HEK293T (cell line): ENCODE measurements at regions not wholly inside any gene's neighbourhood (a gene's known extent, or its start where the extent isn't known, plus 50 kb on each side); places are given as distances from the start of the nearest gene placed in this dataset.

Experiments
- CTCF ChIA-PET: fragments of 350-600 bp; formaldehyde crosslinking; extraction: SDS; loops from one replicate; lab custom pipeline; 2021; ENCODE audit warnings: antibody characterized with exemption, inconsistent platforms; lab: Yijun Ruan, JAX
- POLR2A ChIA-PET: fragments of 350-600 bp; formaldehyde crosslinking; extraction: SDS; loops from one replicate; lab custom pipeline; 2020; ENCODE audit warnings: antibody characterized with exemption, inconsistent platforms; lab: Yijun Ruan, JAX
- DNase-seq: peaks from one replicate; pipeline ENCODE4 v3.0.0; 2012; ENCODE audit warnings: mixed read lengths; ENCODE audit errors: extremely low spot score
- ARNT ChIP-seq: fragments of 450-650 bp; IDR thresholded peaks from 2 replicates; pipeline ENCODE4 v1.6.1; 2017; ENCODE audit warnings: mild to moderate bottlenecking
- BHLHE40 ChIP-seq: fragments of 450-650 bp; IDR thresholded peaks from 2 replicates; pipeline ENCODE4 v1.6.1; 2016; ENCODE audit warnings: mild to moderate bottlenecking, moderate library complexity, borderline replicate concordance
- CTBP1 ChIP-seq: fragments of 450-650 bp; IDR thresholded peaks from 2 replicates; pipeline ENCODE4 v1.6.1; 2016; ENCODE audit warnings: borderline replicate concordance
- ELF4 ChIP-seq: fragments of 450-650 bp; IDR thresholded peaks from 2 replicates; pipeline ENCODE4 v1.6.1; 2017; ENCODE audit warnings: antibody characterized with exemption
- FOXA1 ChIP-seq: fragments of 450-650 bp; IDR thresholded peaks from 2 replicates; pipeline ENCODE4 v1.6.1; 2016; ENCODE audit warnings: mild to moderate bottlenecking
- FOXK2 ChIP-seq: fragments of 450-650 bp; IDR thresholded peaks from 2 replicates; pipeline ENCODE4 v1.6.1; 2016; ENCODE audit warnings: mild to moderate bottlenecking
- FOXM1 ChIP-seq: fragments of 450-650 bp; IDR thresholded peaks from 2 replicates; pipeline ENCODE4 v1.6.1; 2017; ENCODE audit warnings: mild to moderate bottlenecking, borderline replicate concordance
- HDGF ChIP-seq: fragments of 450-650 bp; IDR thresholded peaks from 2 replicates; pipeline ENCODE4 v1.6.1; 2017; ENCODE audit warnings: antibody characterized with exemption, borderline replicate concordance
- L3MBTL2 ChIP-seq: fragments of 450-650 bp; conservative IDR thresholded peaks from 2 replicates; pipeline ENCODE4 v1.6.1; 2016; ENCODE audit warnings: mild to moderate bottlenecking
- LEF1 ChIP-seq: fragments of 450-650 bp; IDR thresholded peaks from 2 replicates; pipeline ENCODE4 v1.6.1; 2017; ENCODE audit warnings: mild to moderate bottlenecking, borderline replicate concordance
- NFRKB ChIP-seq: fragments of 450-650 bp; IDR thresholded peaks from 2 replicates; pipeline ENCODE4 v1.6.1; 2016; ENCODE audit warnings: mild to moderate bottlenecking, moderate library complexity
- PKNOX1 ChIP-seq: fragments of 450-650 bp; IDR thresholded peaks from 2 replicates; pipeline ENCODE4 v1.6.1; 2016
- SP1 ChIP-seq: fragments of 450-650 bp; IDR thresholded peaks from 2 replicates; pipeline ENCODE4 v1.6.1; 2017
- SUZ12 ChIP-seq: fragments of 450-650 bp; IDR thresholded peaks from 2 replicates; pipeline ENCODE4 v1.6.1; 2016; ENCODE audit warnings: mild to moderate bottlenecking
- TARDBP ChIP-seq: fragments of 450-650 bp; IDR thresholded peaks from 2 replicates; pipeline ENCODE4 v1.6.1; 2016
- ZNF384 ChIP-seq: fragments of 450-650 bp; IDR thresholded peaks from 2 replicates; pipeline ENCODE4 v1.6.1; 2016

GRCh38 chr7:50202052-50202555, 102.4 kb upstream of the IKZF1 start:
- ChIA-PET CTCF (no interaction called here), POLR2A (no interaction called here)
- no peak for DNase-seq
- no peak for TF ChIP-seq ZNF384
- TF ChIP-seq FOXK2 = no peak
- no peak for TF ChIP-seq FOXM1
- no peak for TF ChIP-seq BHLHE40
- no peak for TF ChIP-seq TARDBP

GRCh38 chr7:50199824-50200223, 104.7 kb upstream of the IKZF1 start:
- TF ChIP-seq LEF1 (no peak), SUZ12 (no peak), HDGF (no peak), CTBP1 (no peak), ARNT (no peak), SP1 (no peak), TARDBP (no peak), FOXA1 (no peak), ZNF384 (no peak), FOXK2 (no peak), NFRKB (no peak)
- no peak for DNase-seq
- ChIA-PET CTCF (no interaction called here), POLR2A (no interaction called here)

GRCh38 chr7:50197549-50197948, 104.5 kb upstream of the ZPBP start:
- ChIA-PET POLR2A (no interaction called here), CTCF (no interaction called here)
- no peak for DNase-seq
- TF ChIP-seq ARNT = no peak

- POLR2A ChIA-PET = no interaction called here
- DNase-seq = no peak
- CTCF ChIA-PET = no interaction called here
- TF ChIP-seq TARDBP (no peak), ARNT (no peak), HDGF (no peak), SP1 (no peak), FOXK2 (no peak), ZNF384 (no peak), BHLHE40 (no peak), PKNOX1 (no peak), CTBP1 (no peak), FOXA1 (no peak), ELF4 (no peak), SUZ12 (no peak), LEF1 (no peak), FOXM1 (no peak)
These were observed 103.7 kb upstream of the ZPBP start for GRCh38 chr7:50196719-50197118.

- no peak for DNase-seq
- CTCF ChIA-PET = interaction anchor here (1.0 kb wide), 1 partner anchor 15 kb away, joined by 7 read pairs; no protein-coding TSS in a partner anchor
- POLR2A ChIA-PET = no interaction called here
- no peak for TF ChIP-seq LEF1
- no peak for TF ChIP-seq ZNF384
- no peak for TF ChIP-seq BHLHE40
- no peak for TF ChIP-seq TARDBP
- no peak for TF ChIP-seq ARNT
- TF ChIP-seq FOXA1 = no peak
- no peak for TF ChIP-seq CTBP1
- no peak for TF ChIP-seq ELF4
- TF ChIP-seq NFRKB = no peak
- no peak for TF ChIP-seq PKNOX1
- no peak for TF ChIP-seq FOXM1
- TF ChIP-seq FOXK2 = no peak
- TF ChIP-seq SP1 = no peak
- no peak for TF ChIP-seq L3MBTL2
- no peak for TF ChIP-seq SUZ12
- no peak for TF ChIP-seq HDGF
These were observed 97.7 kb upstream of the ZPBP start for GRCh38 chr7:50190776-50191175.

GRCh38 chr7:50189371-50189770, 96.3 kb upstream of the ZPBP start:
- ChIA-PET POLR2A (no interaction called here), CTCF (no interaction called here)
- TF ChIP-seq HDGF = no peak

GRCh38 chr7:50185951-50186682, 93.1 kb upstream of the ZPBP start:
- TF ChIP-seq PKNOX1 (no peak), LEF1 (no peak), ZNF384 (no peak), FOXK2 (no peak), HDGF (no peak), FOXA1 (no peak), NFRKB (no peak)
- ChIA-PET CTCF (no interaction called here), POLR2A (no interaction called here)
- no peak for DNase-seq

More at GRCh38 chr7:50189371-50189770, 96.3 kb upstream of the ZPBP start:
- DNase-seq = no peak
